Kidney (tissue), 13 donors: ENCODE measurements at regions not wholly inside any gene's neighbourhood (a gene's known extent, or its start where the extent isn't known, plus 50 kb on each side); places are given as distances from the start of the nearest gene placed in this dataset.

Experiments
- DNase-seq, 5 donors: peaks; one replicate each; pipeline ENCODE4 v3.0.0-alpha.2; 2013 to 2020
- FAIRE-seq: peaks from 2 replicates; lab custom pipeline; 2012; peaks lifted over from hg19 to GRCh38; lab: Jason Lieb, UNC
- H3K27ac ChIP-seq, 2 donors: one replicate each; pipeline ENCODE4 v1.7.0; 2013; ENCODE audit warnings: low read depth in 2 of 2, low read length in 2 of 2, inconsistent platforms in 1 of 2
- H3K27me3 ChIP-seq: one replicate; pipeline ENCODE4 v1.7.1; 2013; ENCODE audit warnings: low read length, inconsistent platforms; ENCODE audit not compliant: control insufficient read depth, insufficient read depth
- H3K36me3 ChIP-seq, 3 donors: one replicate each; pipeline versions ENCODE4 v1.7.0 to v1.7.1; 2013; ENCODE audit warnings: low read length in 3 of 3, control low read depth in 1 of 3, inconsistent platforms in 1 of 3; ENCODE audit not compliant: insufficient read depth in 3 of 3, control insufficient read depth in 2 of 3
- H3K4me1 ChIP-seq, 3 donors: one replicate each; pipeline versions ENCODE4 v1.7.0 to v1.7.1; 2013; ENCODE audit warnings: low read length in 3 of 3, inconsistent platforms in 1 of 3, low read depth in 1 of 3; ENCODE audit not compliant: control insufficient read depth in 2 of 3, insufficient read depth in 2 of 3
- H3K4me3 ChIP-seq, 3 donors: one replicate each; pipeline versions ENCODE4 v1.7.0 to v1.8.1; 2013; ENCODE audit warnings: low read length in 3 of 3, control low read depth in 1 of 3, inconsistent platforms in 1 of 3
- H3K9ac ChIP-seq, 3 donors: one replicate each; pipeline versions ENCODE4 v1.7.0 to v1.7.1; 2013; ENCODE audit warnings: low read length in 3 of 3, control low read depth in 1 of 3, inconsistent platforms in 1 of 3
- H3K9me3 ChIP-seq, 3 donors: one replicate each; pipeline versions ENCODE4 v1.7.0 to v1.7.1; 2013; ENCODE audit warnings: low read length in 3 of 3, control low read depth in 1 of 3, inconsistent platforms in 1 of 3; ENCODE audit not compliant: control insufficient read depth in 2 of 3, insufficient read depth in 1 of 3
- CTCF ChIP-seq: IDR thresholded peaks from 3 replicates; pipeline ENCODE4 v1.5.1; 2012; ENCODE audit warnings: mild to moderate bottlenecking, moderate library complexity, borderline replicate concordance; ENCODE audit not compliant: insufficient read depth; ENCODE audit errors: extremely low read depth
- intact Hi-C: fragments of 100-400 bp; cut with DNase I; formaldehyde crosslinking; loops from one replicate; pipeline ENCODE4 v1.11.1; 2022
- donor health status: control.
- donor health status: control.
- donor health status: control.
- donor health status: control.
- donor health status: control.
- donor health status: DM: yes; HTN: yes; CAD: no.
- donor health status: Normal renal cell carcinoma (clear cell type).

GRCh38 chr9:102114557-102114956 lies 376.1 kb upstream of the GRIN3A start:
- Histone ChIP-seq H3K27me3 (no peaks in the 10 kb centered on the region), H3K27ac (no peak overlapping the region), H3K9ac (no peak overlapping the region), H3K4me1 (no peaks in the 10 kb centered on the region), H3K4me3 (no peak overlapping the region), H3K9me3 (no peaks in the 10 kb centered on the region), H3K36me3 (no peaks in the 10 kb centered on the region)
- DNase-seq = no peak
- no peak for FAIRE-seq
- intact Hi-C loops = no loop called here
- no peak for TF ChIP-seq CTCF

- FAIRE-seq (no peak), DNase-seq (no peak)
- H3K27ac ChIP-seq = no peak overlapping the region
- no peak overlapping the region for H3K4me3 ChIP-seq
- no peaks in the 10 kb centered on the region for H3K9me3 ChIP-seq
- H3K27me3 ChIP-seq = no peaks in the 10 kb centered on the region
- intact Hi-C loops = no loop called here
- no peaks in the 10 kb centered on the region for H3K4me1 ChIP-seq
- H3K36me3 ChIP-seq = no peaks in the 10 kb centered on the region
- H3K9ac ChIP-seq = no peak overlapping the region
- TF ChIP-seq CTCF = no peak
These were observed 374.7 kb upstream of the GRIN3A start for GRCh38 chr9:102113191-102113590.

- TF ChIP-seq CTCF = no peak
- H3K9ac ChIP-seq = no peak overlapping the region
- no peak overlapping the region for H3K27ac ChIP-seq
- no peaks in the 10 kb centered on the region for H3K27me3 ChIP-seq
- FAIRE-seq (no peak), DNase-seq (no peak)
- H3K4me1 ChIP-seq = no peaks in the 10 kb centered on the region
- intact Hi-C loops = no loop called here
- H3K4me3 ChIP-seq = no peak overlapping the region
- H3K9me3 ChIP-seq = no peaks in the 10 kb centered on the region
- H3K36me3 ChIP-seq = no peaks in the 10 kb centered on the region
These were observed 368.0 kb upstream of the GRIN3A start for GRCh38 chr9:102106439-102106838.

- no peak overlapping the region for H3K27ac ChIP-seq
- H3K4me1 ChIP-seq = no peaks in the 10 kb centered on the region
- H3K9ac ChIP-seq = no peak overlapping the region
- TF ChIP-seq CTCF = no peak
- H3K9me3 ChIP-seq = no peaks in the 10 kb centered on the region
- no peaks in the 10 kb centered on the region for H3K36me3 ChIP-seq
- H3K4me3 ChIP-seq = no peak overlapping the region
- H3K27me3 ChIP-seq = no peaks in the 10 kb centered on the region
- FAIRE-seq = no peak
- no peak for DNase-seq
- intact Hi-C loops = no loop called here
These were observed 363.3 kb upstream of the GRIN3A start for GRCh38 chr9:102101723-102102122.
